MM.1S (cell line): ENCODE measurements at regions not wholly inside any gene's neighbourhood (a gene's known extent, or its start where the extent isn't known, plus 50 kb on each side); places are given as distances from the start of the nearest gene placed in this dataset.

ENCODE experiments used
- DNase-seq: peaks from one replicate; pipeline ENCODE4 v3.0.0-alpha.2; 2015
- H2AFZ ChIP-seq: fragments of 300-600 bp; sonication (generic); 2 replicates; pipeline ENCODE4 v1.6.0; 2016; ENCODE audit warnings: antibody characterized with exemption, low read length
- H3F3A ChIP-seq: fragments of 300-600 bp; sonication (generic); 2 replicates; pipeline ENCODE4 v1.6.1; 2016; ENCODE audit warnings: mild to moderate bottlenecking, antibody characterized with exemption, low read length, moderate library complexity, mixed read lengths; ENCODE audit not compliant: insufficient read depth
- H3K27ac ChIP-seq: fragments of 300-600 bp; sonication (generic); 2 replicates; pipeline ENCODE4 v1.5.1; 2016; ENCODE audit warnings: mild to moderate bottlenecking, low read length
- H3K27me3 ChIP-seq: fragments of 300-600 bp; sonication (generic); replicated peaks from 2 replicates; pipeline ENCODE4 v1.6.0; 2016; ENCODE audit warnings: low read length; ENCODE audit not compliant: insufficient read depth
- H3K36me3 ChIP-seq: fragments of 300-600 bp; sonication (generic); replicated peaks from 2 replicates; pipeline ENCODE4 v1.6.1; 2016; ENCODE audit warnings: mild to moderate bottlenecking, low read length, mixed read lengths; ENCODE audit not compliant: insufficient read depth
- H3K4me1 ChIP-seq: fragments of 300-600 bp; sonication (generic); 2 replicates; pipeline ENCODE4 v1.6.1; 2016; ENCODE audit warnings: low read length, mixed read lengths
- H3K4me2 ChIP-seq: fragments of 300-600 bp; sonication (generic); 2 replicates; pipeline ENCODE4 v1.6.0; 2016; ENCODE audit warnings: low read depth, low read length
- H3K4me3 ChIP-seq: fragments of 300-600 bp; sonication (generic); 2 replicates; pipeline ENCODE4 v1.5.1; 2016; ENCODE audit warnings: low read length, mixed read lengths
- H3K79me2 ChIP-seq: fragments of 300-600 bp; sonication (generic); 2 replicates; pipeline ENCODE4 v1.6.1; 2016; ENCODE audit warnings: mixed run types, low read length, mixed read lengths
- H3K9ac ChIP-seq: fragments of 300-600 bp; sonication (generic); 2 replicates; pipeline ENCODE4 v1.6.1; 2016; ENCODE audit warnings: low read length, mixed read lengths
- H3K9me2 ChIP-seq: fragments of 300-600 bp; sonication (generic); replicated peaks from 2 replicates; pipeline ENCODE4 v1.6.1; 2016; ENCODE audit warnings: mild to moderate bottlenecking, low read length, mixed read lengths; ENCODE audit not compliant: insufficient read depth
- H3K9me3 ChIP-seq: fragments of 300-600 bp; sonication (generic); replicated peaks from 2 replicates; pipeline ENCODE4 v1.6.1; 2016; ENCODE audit warnings: mild to moderate bottlenecking, low read length, mixed read lengths; ENCODE audit not compliant: insufficient read depth
- H4K20me1 ChIP-seq: fragments of 300-600 bp; sonication (generic); 2 replicates; pipeline ENCODE4 v1.6.1; 2016; ENCODE audit warnings: mild to moderate bottlenecking, low read length, moderate library complexity, mixed read lengths; ENCODE audit not compliant: insufficient read depth
- CTCF ChIP-seq: fragments of 300-600 bp; sonication (generic); IDR thresholded peaks from 2 replicates; pipeline ENCODE4 v1.5.1; 2016; ENCODE audit warnings: antibody characterized with exemption, low read length, mixed read lengths
- EZH2 ChIP-seq: fragments of 300-600 bp; sonication (generic); optimal IDR thresholded peaks from 2 replicates; pipeline ENCODE3; 2017; ENCODE audit warnings: low read depth, mild to moderate bottlenecking, antibody characterized with exemption, low read length, mixed read lengths
- EZH2phosphoT487 ChIP-seq: fragments of 300-600 bp; sonication (generic); IDR thresholded peaks from 2 replicates; pipeline ENCODE4 v1.6.1; 2018; ENCODE audit warnings: antibody characterized with exemption, low read length

GRCh38 chrX:144586756-144587155 is 660.5 kb upstream of the SPANXN1 start:
- no peak overlapping the region for H2AFZ ChIP-seq
- H3K9me3 ChIP-seq = no peaks in the 10 kb centered on the region
- H3K4me2 ChIP-seq = no peak overlapping the region
- no peaks in the 10 kb centered on the region for H4K20me1 ChIP-seq
- H3K9me2 ChIP-seq = no peaks in the 10 kb centered on the region
- no peaks in the 10 kb centered on the region for H3K79me2 ChIP-seq
- DNase-seq = peak; percentile 29
- peaks cover 2% of the 10 kb centered on the region; the same call in 1 of the 2 replicates for H3F3A ChIP-seq
- H3K4me1 ChIP-seq = peaks cover 10% of the 10 kb centered on the region
- H3K36me3 ChIP-seq = no peaks in the 10 kb centered on the region
- no peaks in the 10 kb centered on the region for H3K27me3 ChIP-seq
- no peak overlapping the region for H3K9ac ChIP-seq
- H3K4me3 ChIP-seq = no peak overlapping the region
- H3K27ac ChIP-seq = no peak overlapping the region
- TF ChIP-seq CTCF = no peak
- TF ChIP-seq EZH2phosphoT487 = no peak
- no peak for TF ChIP-seq EZH2

DNA sequence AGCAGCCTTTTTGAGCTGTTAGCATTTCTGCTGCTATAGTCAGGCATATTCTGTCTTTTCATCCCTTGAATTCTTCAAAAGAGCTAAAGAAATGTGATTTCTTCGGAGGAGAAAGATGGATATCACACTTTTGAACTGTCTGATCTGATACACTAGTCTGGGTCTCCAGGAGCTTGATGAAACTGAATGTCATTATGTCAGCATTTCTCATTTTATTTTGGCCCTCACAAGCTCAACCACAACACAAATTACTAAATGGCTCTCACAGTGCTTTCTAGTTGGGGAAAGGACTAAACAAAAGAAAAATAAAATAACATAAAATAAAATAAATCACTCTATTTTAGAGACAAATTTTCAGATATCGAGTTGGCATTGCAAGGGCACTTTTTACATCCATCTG is 655.3 kb upstream of the SPANXN1 start:
- TF ChIP-seq EZH2 = no peak
- TF ChIP-seq CTCF = no peak
- TF ChIP-seq EZH2phosphoT487 = no peak
- peak overlapping the region; percentile 27; the same call in 1 of the 2 replicates for H3K4me2 ChIP-seq
- DNase-seq = peak; percentile 73
- H3F3A ChIP-seq = peaks cover 8% of the 10 kb centered on the region; the same call in 1 of the 2 replicates
- H2AFZ ChIP-seq = no peak overlapping the region
- no peak overlapping the region for H3K4me3 ChIP-seq
- no peak overlapping the region for H3K9ac ChIP-seq
- no peaks in the 10 kb centered on the region for H3K9me2 ChIP-seq
- no peaks in the 10 kb centered on the region for H3K79me2 ChIP-seq
- H3K36me3 ChIP-seq = no peaks in the 10 kb centered on the region
- no peaks in the 10 kb centered on the region for H3K9me3 ChIP-seq
- H3K27ac ChIP-seq = peak overlapping the region; percentile 26; the same call in 1 of the 2 replicates
- no peaks in the 10 kb centered on the region for H3K27me3 ChIP-seq
- peaks cover 21% of the 10 kb centered on the region for H3K4me1 ChIP-seq
- H4K20me1 ChIP-seq = no peaks in the 10 kb centered on the region

DNA sequence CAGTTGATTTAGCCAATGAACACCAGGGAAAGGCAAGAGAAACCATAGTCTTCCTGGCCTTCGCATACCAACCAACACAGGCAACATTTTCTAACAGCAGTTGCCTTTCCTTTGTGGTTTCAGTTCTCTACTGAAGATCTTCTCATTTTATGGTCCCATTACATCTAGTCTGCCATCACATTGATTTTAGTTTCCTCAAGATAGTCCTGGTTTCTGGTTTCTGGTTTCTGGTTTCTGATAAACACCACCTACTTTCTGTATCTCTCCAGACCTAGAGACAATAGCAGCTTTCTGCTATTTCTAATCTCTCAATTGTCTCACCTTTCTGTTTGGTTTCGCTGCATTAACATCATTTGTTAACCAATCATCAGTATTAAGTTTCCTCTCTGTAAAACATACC is 646.3 kb upstream of the SPANXN1 start:
- no peak overlapping the region for H3K4me3 ChIP-seq
- H3K9me3 ChIP-seq = no peaks in the 10 kb centered on the region
- no peak overlapping the region for H3K9ac ChIP-seq
- H3K9me2 ChIP-seq = no peaks in the 10 kb centered on the region
- H3K79me2 ChIP-seq = no peaks in the 10 kb centered on the region
- H3K4me2 ChIP-seq = peak overlapping the region; percentile 46; the same call in 1 of the 2 replicates
- H2AFZ ChIP-seq = no peak overlapping the region
- H4K20me1 ChIP-seq = no peaks in the 10 kb centered on the region
- peaks cover 9% of the 10 kb centered on the region for H3K4me1 ChIP-seq
- H3K27ac ChIP-seq = peak overlapping the region; percentile 48; the same call in 1 of the 2 replicates
- DNase-seq = peak; percentile 84
- peaks cover 11% of the 10 kb centered on the region; the same call in 1 of the 2 replicates for H3F3A ChIP-seq
- H3K27me3 ChIP-seq = no peaks in the 10 kb centered on the region
- no peak for TF ChIP-seq EZH2phosphoT487
- TF ChIP-seq CTCF = no peak
- TF ChIP-seq EZH2 = no peak
- H3K36me3 ChIP-seq = no peaks in the 10 kb centered on the region
